ENCODE measurements at regions not wholly inside any gene's neighbourhood (a gene's known extent, or its start where the extent isn't known, plus 50 kb on each side); places are given as distances from the start of the nearest gene placed in this dataset.

- Histone ChIP-seq H2BK120ac (ENCODE audit: low read depth, low read length, poor library complexity, severe bottlenecking) (no peak overlapping the region), H3K79me1 (ENCODE audit: insufficient read depth, low read depth, low read length, poor library complexity, severe bottlenecking) (no peaks in the 10 kb centered on the region), H2AK5ac (ENCODE audit: insufficient read length, low read length) (no peak overlapping the region), H3K4me1 (ENCODE audit: insufficient read depth, low read length) (no peaks in the 10 kb centered on the region), H3K27ac (ENCODE audit: insufficient read length, low read depth, low read length) (no peak overlapping the region), H3K9ac (ENCODE audit: extremely low read depth, insufficient read length, low read length) (no peak overlapping the region), H3K4me2 (ENCODE audit: insufficient read depth, insufficient read length, low read length) (no peak overlapping the region), H2BK15ac (ENCODE audit: low read depth, low read length) (no peak overlapping the region), H3K18ac (ENCODE audit: insufficient read length, low read depth, low read length) (no peak overlapping the region), H3K27me3 (ENCODE audit: insufficient read depth, low read length) (no peaks in the 10 kb centered on the region), H4K20me1 (ENCODE audit: control insufficient read depth, insufficient read depth, insufficient read length) (no peaks in the 10 kb centered on the region), H4K91ac (ENCODE audit: insufficient read length, low read depth, low read length) (no peak overlapping the region), H3K23me2 (ENCODE audit: insufficient read length, low read depth, low read length, poor library complexity, severe bottlenecking) (no peaks in the 10 kb centered on the region), H3K4ac (ENCODE audit: low read depth, low read length) (no peak overlapping the region), H2BK12ac (ENCODE audit: insufficient read length, low read depth, low read length) (no peak overlapping the region), H3T11ph (ENCODE audit: low read length) (no peak overlapping the region), H3K9me3 (ENCODE audit: control insufficient read depth, low read depth, low read length) (no peaks in the 10 kb centered on the region), H2BK5ac (ENCODE audit: insufficient read length, low read length) (no peak overlapping the region), H3K56ac (ENCODE audit: insufficient read length, low read depth, low read length) (no peak overlapping the region), H2AFZ (ENCODE audit: low read length) (no peak overlapping the region), H2BK20ac (ENCODE audit: low read depth, low read length, poor library complexity, severe bottlenecking) (no peak overlapping the region), H4K8ac (replicated peaks; ENCODE audit: insufficient read length, low read depth, low read length) (no peak overlapping the region), H4K5ac (ENCODE audit: insufficient read length, low read depth, low read length) (no peak overlapping the region), H3K79me2 (ENCODE audit: insufficient read depth, low read length) (no peaks in the 10 kb centered on the region), H3K23ac (ENCODE audit: insufficient read length, low read depth, low read length) (no peak overlapping the region), H3K14ac (ENCODE audit: insufficient read depth, low read length) (no peak overlapping the region)
- DNase-seq, result no peak
- no peak overlapping the region; a peak in 1 of 7 replicates for H3K27ac Mint-ChIP-seq
- H3K4me1 Mint-ChIP-seq, result no peaks in the 10 kb centered on the region
- WGBS (ENCODE audit: extremely low coverage, insufficient read length, low lambda C conversion rate), result no CpG with 5 or more reads among the region's 1 CpG
- no peaks in the 10 kb centered on the region for H3K27me3 Mint-ChIP-seq (ENCODE audit: low read depth)
- H3K9me3 Mint-ChIP-seq, result no peaks in the 10 kb centered on the region
- H3K36me3 Mint-ChIP-seq (ENCODE audit: insufficient read depth in 1 of 3, low read depth in 3 of 3), result peaks cover 0 to 2% (median 0%) of the 10 kb centered on the region in 3 experiments; a peak in 1 of 7 replicates
- H3K4me3 Mint-ChIP-seq, result no peak overlapping the region
- no peak for TF ChIP-seq CTCF (conservative IDR thresholded peaks at IDR 0.05)
These were observed 940.2 kb upstream of the ZEB2 start for GRCh38 chr2:145460112-145460511.
